ENCODE measurements at regions not wholly inside any gene's neighbourhood (a gene's known extent, or its start where the extent isn't known, plus 50 kb on each side); places are given as distances from the start of the nearest gene placed in this dataset.

DNA sequence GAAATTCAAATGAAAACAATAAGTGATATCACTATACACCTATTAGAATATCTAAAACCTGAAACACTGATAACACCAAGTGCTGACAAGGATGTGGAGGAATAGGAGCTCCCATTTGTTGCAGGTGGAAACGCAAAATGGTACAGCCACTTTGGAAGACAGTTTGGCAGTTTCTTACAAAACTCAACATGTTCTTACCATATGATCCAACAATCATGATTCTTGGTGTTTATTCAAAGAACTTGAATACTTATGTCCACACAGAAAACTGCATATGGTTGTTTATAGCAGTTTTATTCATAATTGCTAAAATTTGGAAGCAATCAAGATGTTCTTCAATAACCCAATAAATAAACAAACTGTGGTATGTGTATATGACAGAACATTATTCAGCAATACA, 107.9 kb downstream of the FHDC1 start:
- TF ChIP-seq EZH2 (IDR thresholded peaks at IDR 0.05; ENCODE audit: low read depth) (no peak), CTCF (conservative IDR thresholded peaks at IDR 0.05) (no peak)

Data from PC-9 (cell line).